ENCODE measurements at regions not wholly inside any gene's neighbourhood (a gene's known extent, or its start where the extent isn't known, plus 50 kb on each side); places are given as distances from the start of the nearest gene placed in this dataset.
"Not testable (repeated sequence)": the region's sequence is repeated elsewhere in the genome, so short reads cannot be mapped to it uniquely, and the experiment has no call there.

DNA sequence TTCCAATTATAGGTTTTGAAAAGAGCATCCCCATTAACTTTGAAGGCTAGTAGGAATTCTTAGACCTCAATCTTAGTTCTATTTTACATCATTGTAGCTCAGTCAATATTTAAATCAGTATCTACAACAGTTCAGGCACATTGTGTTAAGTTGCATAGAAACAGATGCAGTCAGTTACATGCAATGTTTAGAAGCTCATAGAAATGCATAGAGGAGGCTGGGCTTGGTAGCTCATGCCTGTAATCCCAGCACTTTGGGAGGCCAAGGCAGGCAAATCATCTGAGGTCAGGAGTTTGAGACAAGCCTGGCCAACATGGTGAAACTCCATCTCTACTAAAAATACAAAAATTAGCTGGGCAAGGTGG lies 58.9 kb upstream of the PRKG1 start:
- TF ChIP-seq, protein P1, sequence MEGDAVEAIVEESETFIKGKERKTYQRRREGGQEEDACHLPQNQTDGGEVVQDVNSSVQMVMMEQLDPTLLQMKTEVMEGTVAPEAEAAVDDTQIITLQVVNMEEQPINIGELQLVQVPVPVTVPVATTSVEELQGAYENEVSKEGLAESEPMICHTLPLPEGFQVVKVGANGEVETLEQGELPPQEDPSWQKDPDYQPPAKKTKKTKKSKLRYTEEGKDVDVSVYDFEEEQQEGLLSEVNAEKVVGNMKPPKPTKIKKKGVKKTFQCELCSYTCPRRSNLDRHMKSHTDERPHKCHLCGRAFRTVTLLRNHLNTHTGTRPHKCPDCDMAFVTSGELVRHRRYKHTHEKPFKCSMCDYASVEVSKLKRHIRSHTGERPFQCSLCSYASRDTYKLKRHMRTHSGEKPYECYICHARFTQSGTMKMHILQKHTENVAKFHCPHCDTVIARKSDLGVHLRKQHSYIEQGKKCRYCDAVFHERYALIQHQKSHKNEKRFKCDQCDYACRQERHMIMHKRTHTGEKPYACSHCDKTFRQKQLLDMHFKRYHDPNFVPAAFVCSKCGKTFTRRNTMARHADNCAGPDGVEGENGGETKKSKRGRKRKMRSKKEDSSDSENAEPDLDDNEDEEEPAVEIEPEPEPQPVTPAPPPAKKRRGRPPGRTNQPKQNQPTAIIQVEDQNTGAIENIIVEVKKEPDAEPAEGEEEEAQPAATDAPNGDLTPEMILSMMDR (IDR thresholded peaks at IDR 0.05; ENCODE audit: borderline replicate concordance, extremely low read depth, low read length, poor library complexity, severe bottlenecking) = not testable (repeated sequence)
- not testable (repeated sequence) for TF ChIP-seq EZH2 (IDR thresholded peaks at IDR 0.05; ENCODE audit: borderline replicate concordance, low read depth, low read length, severe bottlenecking)
